Neuron (in vitro differentiated cells): ENCODE measurements at regions not wholly inside any gene's neighbourhood (a gene's known extent, or its start where the extent isn't known, plus 50 kb on each side); places are given as distances from the start of the nearest gene placed in this dataset.

ENCODE experiments used
- H2AFZ ChIP-seq: one replicate; pipeline ENCODE4 v1.6.1; 2013; ENCODE audit warnings: low read depth, mild to moderate bottlenecking, inconsistent platforms, low read length, moderate library complexity
- H3K27me3 ChIP-seq: one replicate; pipeline ENCODE4 v1.6.1; 2013; ENCODE audit warnings: low read length; ENCODE audit not compliant: insufficient read depth
- H3K36me3 ChIP-seq: one replicate; pipeline ENCODE4 v1.6.1; 2013; ENCODE audit warnings: low read length; ENCODE audit not compliant: insufficient read depth
- H3K4me1 ChIP-seq: one replicate; pipeline ENCODE4 v1.6.1; 2013; ENCODE audit warnings: low read length; ENCODE audit not compliant: insufficient read depth
- H3K4me3 ChIP-seq: 2 replicates; pipeline ENCODE4 v1.5.1; 2013; ENCODE audit warnings: mild to moderate bottlenecking, low read length, moderate library complexity
- H3K9me3 ChIP-seq: one replicate; pipeline ENCODE4 v1.6.1; 2013; ENCODE audit warnings: low read length

DNA sequence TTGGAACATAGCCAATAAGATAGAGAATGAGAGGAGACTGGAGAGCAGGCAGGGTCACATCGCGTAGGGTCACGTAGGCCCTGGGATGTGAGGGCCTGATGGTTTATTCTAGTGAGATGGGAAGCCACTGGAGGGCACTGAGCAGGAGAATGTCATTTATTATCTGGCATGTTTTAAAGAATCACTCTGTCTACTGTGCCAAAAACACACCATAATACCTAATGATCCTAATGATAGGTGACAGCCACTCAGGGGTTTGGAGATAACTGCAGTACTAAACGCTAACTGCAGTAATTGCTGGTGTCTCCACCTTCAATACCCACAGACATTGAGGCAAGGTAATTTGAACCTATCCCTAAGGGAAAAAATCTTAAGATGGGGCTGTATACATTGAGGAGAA is 185.4 kb downstream of the TTLL7 start:
- Histone ChIP-seq H3K9me3 (no peaks in the 10 kb centered on the region), H3K36me3 (no peaks in the 10 kb centered on the region), H3K27me3 (no peaks in the 10 kb centered on the region), H3K4me1 (no peaks in the 10 kb centered on the region), H2AFZ (no peak overlapping the region), H3K4me3 (no peak overlapping the region)

DNA sequence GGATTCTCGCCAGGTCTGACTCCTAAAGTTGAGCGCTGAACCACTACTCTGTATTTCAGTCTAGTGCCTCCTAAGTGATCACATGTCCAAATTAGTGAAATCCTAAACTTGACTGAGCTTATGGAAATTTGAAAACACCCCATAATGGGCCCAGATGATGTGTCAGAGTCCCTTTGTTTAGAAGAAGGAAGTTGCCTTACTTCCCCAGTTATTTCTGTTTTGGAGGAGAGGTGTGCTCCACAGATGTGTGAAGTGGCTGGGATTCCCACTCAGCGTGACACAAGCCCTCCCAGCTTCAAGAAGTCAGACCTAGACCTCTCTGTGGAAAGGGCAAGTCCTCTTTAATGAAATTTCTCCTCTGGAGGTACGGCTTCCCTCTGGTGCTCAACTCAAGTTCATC is 188.8 kb downstream of the TTLL7 start:
- Histone ChIP-seq H3K4me3 (no peak overlapping the region), H3K27me3 (no peaks in the 10 kb centered on the region), H3K9me3 (no peaks in the 10 kb centered on the region)

DNA sequence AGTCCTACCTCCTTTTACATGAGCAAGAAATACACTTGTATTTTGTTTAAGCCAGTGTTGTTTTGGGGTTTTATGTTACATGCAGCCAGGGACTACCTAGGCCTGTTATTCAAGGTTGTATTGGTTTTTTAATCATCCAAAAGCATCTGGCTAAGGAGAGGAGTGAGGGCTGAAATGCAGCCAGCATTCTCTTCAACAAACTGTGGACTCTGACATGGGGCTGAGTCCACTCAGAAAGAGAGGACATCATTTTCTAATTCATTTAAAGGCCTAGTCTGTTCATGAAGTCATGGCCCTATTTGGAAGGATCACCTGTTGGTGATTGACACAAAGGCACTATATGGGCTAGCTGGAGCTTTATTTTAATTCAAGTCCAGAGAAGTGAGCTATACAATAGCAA is 190.4 kb downstream of the TTLL7 start:
- H3K9me3 ChIP-seq: no peaks in the 10 kb centered on the region
- H3K4me1 ChIP-seq: peaks cover 6% of the 10 kb centered on the region
- no peaks in the 10 kb centered on the region for H3K36me3 ChIP-seq
- H3K4me3 ChIP-seq: no peak overlapping the region
- H2AFZ ChIP-seq: no peak overlapping the region
- H3K27me3 ChIP-seq: no peaks in the 10 kb centered on the region

More for the DNA sequence above, 188.8 kb downstream of the TTLL7 start:
- no peaks in the 10 kb centered on the region for H3K4me1 ChIP-seq
- no peak overlapping the region for H2AFZ ChIP-seq
- H3K36me3 ChIP-seq: no peaks in the 10 kb centered on the region

DNA sequence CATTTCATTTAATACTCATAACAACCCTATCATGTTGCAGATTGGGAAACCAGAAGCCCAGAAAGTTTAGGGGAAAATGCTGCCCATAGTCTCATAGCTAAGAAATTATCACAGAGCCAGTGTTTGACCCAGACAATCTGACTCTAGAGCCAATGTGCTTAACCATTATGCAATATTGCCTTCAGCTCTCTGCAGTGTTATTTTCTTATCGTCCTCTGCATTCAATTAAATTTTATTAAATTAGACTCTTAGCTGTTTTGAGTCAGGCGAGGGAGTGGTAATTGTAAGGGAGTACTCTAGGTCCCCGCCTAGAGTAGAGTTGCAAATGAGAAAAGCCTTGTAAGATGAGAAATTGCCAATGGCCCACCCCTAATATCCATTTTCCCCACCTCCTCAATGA is 191.1 kb downstream of the TTLL7 start:
- Histone ChIP-seq H3K9me3 (no peaks in the 10 kb centered on the region), H3K36me3 (no peaks in the 10 kb centered on the region), H3K4me1 (peaks cover 9% of the 10 kb centered on the region), H3K4me3 (no peak overlapping the region), H3K27me3 (no peaks in the 10 kb centered on the region), H2AFZ (no peak overlapping the region)

DNA sequence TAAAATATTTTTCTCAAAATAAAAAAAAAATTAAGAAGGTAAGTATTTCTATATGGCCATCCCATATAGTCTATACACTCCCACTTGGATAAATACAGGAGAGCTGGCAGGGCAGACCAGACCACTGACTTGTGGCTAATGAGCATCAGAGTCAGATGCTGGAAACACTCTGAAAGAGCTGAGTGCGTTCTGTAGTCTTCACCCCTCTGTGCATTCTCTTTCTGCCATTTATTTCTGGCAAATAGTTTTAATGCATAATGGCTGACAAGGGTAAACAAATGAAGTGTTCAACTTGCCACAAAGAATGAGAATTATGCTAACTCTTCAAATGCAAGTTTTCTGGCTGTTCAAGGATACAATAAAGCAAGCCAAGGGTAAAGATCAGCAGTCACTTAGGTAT is 191.7 kb downstream of the TTLL7 start:
- Histone ChIP-seq H3K36me3 (no peaks in the 10 kb centered on the region), H3K9me3 (no peaks in the 10 kb centered on the region), H3K4me1 (peaks cover 13% of the 10 kb centered on the region), H2AFZ (no peak overlapping the region), H3K27me3 (no peaks in the 10 kb centered on the region), H3K4me3 (no peak overlapping the region)

DNA sequence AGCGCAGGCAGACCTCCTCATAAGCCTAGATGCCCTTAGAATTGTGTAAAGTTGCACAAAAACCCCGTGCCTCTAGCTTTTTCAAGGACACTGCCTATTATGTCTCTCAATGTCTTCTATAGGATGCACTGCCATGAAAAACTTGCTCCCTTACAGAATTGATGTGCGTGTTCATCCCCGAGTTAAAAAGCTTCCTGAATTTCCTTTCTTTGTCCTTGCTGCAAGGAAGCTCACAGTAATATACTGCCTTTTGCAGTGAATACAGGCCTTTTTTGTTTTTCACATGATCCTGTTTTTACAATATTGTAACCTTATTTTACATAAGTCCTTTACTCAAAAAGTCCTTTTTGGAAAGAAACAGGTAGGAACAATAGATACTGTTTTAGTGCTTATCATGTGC is 193.0 kb downstream of the TTLL7 start:
- no peak overlapping the region for H2AFZ ChIP-seq
- no peaks in the 10 kb centered on the region for H3K9me3 ChIP-seq
- no peaks in the 10 kb centered on the region for H3K36me3 ChIP-seq
- H3K4me3 ChIP-seq: no peak overlapping the region
- H3K4me1 ChIP-seq: peaks cover 13% of the 10 kb centered on the region
- H3K27me3 ChIP-seq: no peaks in the 10 kb centered on the region

DNA sequence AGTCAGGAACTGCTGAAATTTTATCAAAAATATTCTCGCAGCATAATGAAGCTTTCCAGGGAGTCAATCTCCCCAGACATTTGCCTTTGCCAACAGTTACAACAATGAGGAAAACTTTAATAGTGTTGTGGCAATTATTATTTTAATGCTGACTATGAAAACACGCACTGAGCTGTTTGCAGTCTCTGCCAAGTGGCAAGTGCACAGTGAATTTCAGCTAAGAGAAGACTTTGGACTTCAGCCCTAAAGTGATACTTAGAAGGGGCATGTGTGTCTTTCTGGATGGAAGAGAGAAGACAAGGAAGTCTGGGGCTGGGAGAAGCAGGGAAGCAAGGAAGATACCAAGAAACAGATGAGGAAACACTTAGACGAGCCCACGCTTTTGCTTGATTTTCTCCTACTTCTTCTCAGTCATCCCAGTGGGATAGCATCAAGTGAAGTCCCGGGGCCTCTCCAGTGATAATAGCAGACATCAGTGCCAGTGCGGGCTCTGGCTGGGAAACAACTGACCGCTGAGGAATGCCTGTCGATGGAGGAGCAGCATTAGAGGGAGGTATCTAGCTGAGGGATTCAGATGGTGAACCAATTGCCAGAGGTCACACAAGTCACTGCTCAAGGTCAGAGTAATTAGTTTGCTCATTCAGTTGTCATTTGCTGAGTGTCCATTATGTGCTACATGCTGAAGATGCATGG is 196.3 kb downstream of the TTLL7 start:
- Histone ChIP-seq H3K36me3 (no peaks in the 10 kb centered on the region), H3K9me3 (no peaks in the 10 kb centered on the region)

DNA sequence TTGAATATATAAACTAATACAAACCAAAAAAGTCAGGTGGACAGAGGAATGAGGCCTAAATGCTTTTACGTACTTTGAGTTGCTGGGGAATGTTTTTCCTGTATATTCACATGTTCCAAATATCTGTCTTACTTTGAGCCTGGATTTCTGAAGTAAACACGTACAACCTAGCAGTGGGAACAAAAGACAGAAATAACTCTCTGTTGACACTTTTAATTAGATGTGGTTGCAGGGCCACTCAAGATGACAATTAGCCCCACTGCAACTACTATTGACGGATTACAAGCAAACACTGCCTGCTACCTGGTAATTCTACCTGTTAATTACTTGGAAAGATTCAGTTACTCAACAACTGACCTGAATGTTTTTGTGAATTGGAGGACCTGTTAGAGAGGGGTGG is 196.9 kb downstream of the TTLL7 start:
- Histone ChIP-seq H3K27me3 (no peaks in the 10 kb centered on the region), H3K9me3 (no peaks in the 10 kb centered on the region), H2AFZ (no peak overlapping the region), H3K36me3 (no peaks in the 10 kb centered on the region), H3K4me1 (peaks cover 13% of the 10 kb centered on the region), H3K4me3 (no peak overlapping the region)

More for the DNA sequence above, 196.3 kb downstream of the TTLL7 start:
- Histone ChIP-seq H3K4me1 (peaks cover 13% of the 10 kb centered on the region), H3K27me3 (no peaks in the 10 kb centered on the region), H3K4me3 (no peak overlapping the region), H2AFZ (no peak overlapping the region)

DNA sequence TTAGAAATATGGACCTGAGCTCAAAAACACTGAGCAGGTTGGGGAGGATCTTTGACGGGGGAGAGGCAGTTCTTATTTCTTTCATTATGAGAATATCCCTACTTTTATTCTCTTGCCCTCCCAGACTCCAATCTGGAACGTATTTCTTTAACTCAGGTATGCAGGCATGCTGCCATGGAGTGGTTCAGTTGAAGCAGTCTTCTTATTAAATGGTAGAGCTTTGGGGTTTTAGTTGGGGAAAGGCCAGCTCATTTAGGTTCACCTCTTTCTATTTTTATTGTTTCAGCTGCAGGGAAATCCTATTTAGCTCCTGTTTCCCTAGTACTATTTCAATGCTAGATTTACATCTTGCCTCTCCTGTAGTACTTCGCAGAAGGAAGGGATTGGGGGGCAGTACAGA is 198.9 kb downstream of the TTLL7 start:
- Histone ChIP-seq H2AFZ (no peak overlapping the region), H3K36me3 (no peaks in the 10 kb centered on the region), H3K4me1 (peaks cover 13% of the 10 kb centered on the region), H3K4me3 (no peak overlapping the region), H3K9me3 (no peaks in the 10 kb centered on the region), H3K27me3 (no peaks in the 10 kb centered on the region)

DNA sequence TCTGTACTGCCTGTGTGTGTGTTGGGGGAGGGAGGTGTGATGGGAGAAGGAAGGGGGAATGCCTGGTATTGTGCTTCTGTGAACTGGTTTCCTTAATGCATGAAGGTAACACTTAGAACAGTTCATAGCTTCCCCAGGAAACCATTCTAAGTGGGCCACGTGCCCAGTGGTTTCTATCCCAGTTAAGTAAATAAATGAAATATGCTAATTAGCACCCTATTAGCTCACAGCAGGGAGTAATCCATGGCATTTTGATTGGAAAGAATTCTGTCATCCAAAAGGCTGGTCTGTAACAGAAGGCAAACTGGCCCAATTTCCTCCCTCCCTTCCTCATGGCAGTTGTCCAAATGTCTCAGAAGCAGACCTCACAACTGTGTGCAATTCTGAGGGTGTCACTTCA is 199.3 kb downstream of the TTLL7 start:
- no peak overlapping the region for H2AFZ ChIP-seq
- no peaks in the 10 kb centered on the region for H3K27me3 ChIP-seq
- H3K36me3 ChIP-seq: no peaks in the 10 kb centered on the region
- H3K9me3 ChIP-seq: no peaks in the 10 kb centered on the region
- no peak overlapping the region for H3K4me3 ChIP-seq
- peaks cover 11% of the 10 kb centered on the region for H3K4me1 ChIP-seq

DNA sequence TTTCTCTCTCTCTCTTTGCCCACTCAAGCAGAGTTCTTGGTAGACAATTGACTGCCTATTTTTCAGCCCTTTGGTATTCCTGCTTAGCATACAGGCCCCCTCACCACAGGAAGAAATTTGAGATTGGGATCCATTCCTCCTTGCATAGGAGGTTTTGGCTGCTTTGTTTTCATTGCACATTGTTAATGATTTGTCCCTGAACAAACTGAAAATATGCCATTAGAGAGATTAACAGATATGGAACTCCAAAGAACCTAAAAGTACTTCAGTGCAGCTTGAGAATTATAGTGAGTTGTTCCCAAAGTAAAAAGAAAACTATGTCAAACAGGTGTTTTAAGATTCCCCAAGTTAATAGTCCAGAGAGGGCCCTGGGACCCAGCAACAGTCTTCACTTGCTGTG is 200.0 kb downstream of the TTLL7 start:
- Histone ChIP-seq H2AFZ (no peak overlapping the region), H3K9me3 (no peaks in the 10 kb centered on the region)

DNA sequence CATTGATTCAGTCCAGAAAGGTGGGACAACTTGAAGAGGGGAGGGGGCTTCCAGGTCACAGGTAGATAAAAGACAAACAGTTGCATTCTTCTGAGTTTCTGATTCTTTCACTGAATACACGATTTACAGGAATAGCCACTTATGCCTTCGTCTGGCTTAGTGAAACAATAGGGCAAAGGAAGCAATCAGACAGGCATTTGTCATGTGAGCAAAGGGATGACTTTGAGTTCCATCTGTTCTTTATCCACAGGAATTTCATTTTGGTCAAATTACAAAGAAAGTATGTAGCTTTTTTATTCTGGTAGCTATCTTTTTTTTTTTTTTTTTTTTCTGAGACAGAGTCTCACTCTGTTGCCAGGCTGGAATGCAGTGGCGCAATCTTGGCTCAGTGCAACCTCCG is 202.5 kb downstream of the TTLL7 start:
- Histone ChIP-seq H2AFZ (no peak overlapping the region), H3K36me3 (no peaks in the 10 kb centered on the region), H3K4me1 (no peaks in the 10 kb centered on the region), H3K27me3 (no peaks in the 10 kb centered on the region), H3K4me3 (no peak overlapping the region), H3K9me3 (no peaks in the 10 kb centered on the region)

More for the DNA sequence above, 200.0 kb downstream of the TTLL7 start:
- Histone ChIP-seq H3K36me3 (no peaks in the 10 kb centered on the region), H3K4me3 (no peak overlapping the region), H3K4me1 (peaks cover 7% of the 10 kb centered on the region), H3K27me3 (no peaks in the 10 kb centered on the region)

DNA sequence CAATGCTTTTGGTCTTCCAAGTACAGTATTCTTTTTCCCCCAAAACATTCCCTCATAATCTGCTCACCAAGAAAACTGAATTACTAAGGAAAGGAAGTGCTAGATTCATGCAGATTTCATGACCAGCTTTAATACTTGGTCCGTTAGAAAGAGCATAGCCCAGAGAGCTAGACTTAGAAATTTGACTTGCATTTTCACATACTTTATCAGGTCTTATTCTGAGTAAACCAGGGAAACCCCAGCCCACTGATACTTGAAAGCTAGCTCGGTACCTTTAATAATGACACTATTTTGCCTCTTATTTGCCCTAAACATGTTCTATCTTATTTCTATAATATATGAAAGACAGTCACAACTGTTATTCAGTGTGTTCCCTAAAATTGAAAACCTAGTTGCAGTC is 204.5 kb downstream of the TTLL7 start:
- Histone ChIP-seq H3K9me3 (no peaks in the 10 kb centered on the region), H3K27me3 (no peaks in the 10 kb centered on the region), H2AFZ (no peak overlapping the region), H3K36me3 (no peaks in the 10 kb centered on the region), H3K4me3 (no peak overlapping the region), H3K4me1 (no peaks in the 10 kb centered on the region)

DNA sequence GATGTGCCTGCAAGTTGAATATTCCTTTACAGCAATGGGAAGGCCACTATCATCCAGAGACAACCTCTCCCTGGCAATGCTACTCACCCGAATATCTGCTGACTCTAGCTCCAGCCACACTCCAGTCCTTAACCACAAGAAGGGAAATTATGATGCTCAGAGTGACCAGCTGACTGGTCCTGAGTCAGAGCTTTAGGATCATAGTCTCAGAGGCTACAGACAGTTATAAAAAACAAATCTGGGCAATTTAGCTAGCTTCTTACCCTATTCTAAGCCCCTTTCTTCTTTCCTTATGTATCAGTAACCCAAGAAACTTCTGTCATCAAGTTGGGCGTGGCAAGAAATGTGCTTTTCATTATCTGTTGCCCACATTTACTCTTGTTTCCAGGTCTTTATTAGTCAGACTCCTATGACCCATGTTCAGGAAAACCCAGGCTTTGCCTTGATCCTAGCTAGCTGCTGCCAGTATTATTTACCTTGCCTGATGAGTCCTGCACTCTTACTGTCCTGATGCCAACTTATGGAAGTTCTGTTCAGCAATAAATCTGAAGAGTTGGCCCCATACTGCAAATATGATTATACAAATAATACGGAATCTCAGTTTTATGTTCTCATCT is 207.0 kb downstream of the TTLL7 start:
- no peak overlapping the region for H3K4me3 ChIP-seq
- H2AFZ ChIP-seq: no peak overlapping the region
- H3K4me1 ChIP-seq: peaks cover 6% of the 10 kb centered on the region
- no peaks in the 10 kb centered on the region for H3K9me3 ChIP-seq
- no peaks in the 10 kb centered on the region for H3K27me3 ChIP-seq
- H3K36me3 ChIP-seq: no peaks in the 10 kb centered on the region
